PFSK-1 (cell line): ENCODE measurements at regions not wholly inside any gene's neighbourhood (a gene's known extent, or its start where the extent isn't known, plus 50 kb on each side); places are given as distances from the start of the nearest gene placed in this dataset.

Source experiments
- FOXP2 ChIP-seq: optimal IDR thresholded peaks from 2 replicates; pipeline ENCODE3; 2011; ENCODE audit warnings: borderline replicate concordance, control low read depth, inconsistent platforms; ENCODE audit not compliant: insufficient read depth; ENCODE audit errors: extremely low read length, extremely low read depth
- POLR2AphosphoS5 ChIP-seq: IDR thresholded peaks from 2 replicates; pipeline ENCODE4 v1.6.1; 2012; ENCODE audit warnings: low read depth, mild to moderate bottlenecking, control low read depth, low read length, moderate library complexity
- REST ChIP-seq, 2 experiments: IDR thresholded peaks; 2 replicates each; pipeline versions ENCODE4 v1.6.1 to v1.8.0; 2011 to 2012; ENCODE audit warnings: low read depth in 2 of 2, low read length in 2 of 2, control low read depth in 1 of 2, inconsistent platforms in 1 of 2, mild to moderate bottlenecking in 1 of 2, moderate library complexity in 1 of 2; ENCODE audit not compliant: insufficient read depth in 1 of 2
- SIN3A ChIP-seq: IDR thresholded peaks from 2 replicates; pipeline ENCODE4 v1.6.1; 2012; ENCODE audit warnings: mild to moderate bottlenecking, low read length, moderate library complexity, borderline replicate concordance; ENCODE audit not compliant: insufficient read depth
- TAF1 ChIP-seq: IDR thresholded peaks from 2 replicates; pipeline ENCODE4 v1.6.1; 2012; ENCODE audit warnings: low read length, control low read depth, borderline replicate concordance; ENCODE audit not compliant: insufficient read depth

- TF ChIP-seq POLR2AphosphoS5 (peak; percentile 52), FOXP2 (no peak), REST (IDR thresholded peaks at IDR 0.05; ENCODE audit: insufficient read depth in 1 of 2, low read depth in 2 of 2, low read length in 2 of 2) (no peak)
These were observed 96.1 kb upstream of the CHD2 start for GRCh38 chr15:92803852-92804609.

GRCh38 chr15:92805080-92805690, 94.9 kb upstream of the CHD2 start:
- TF ChIP-seq REST (IDR thresholded peaks at IDR 0.05; ENCODE audit: insufficient read depth in 1 of 2, low read depth in 2 of 2, low read length in 2 of 2), result no peak
- no peak for TF ChIP-seq POLR2AphosphoS5
- no peak for TF ChIP-seq TAF1

- TF ChIP-seq SIN3A (no peak), FOXP2 (no peak), REST (IDR thresholded peaks at IDR 0.05; ENCODE audit: insufficient read depth in 1 of 2, low read depth in 2 of 2, low read length in 2 of 2) (no peak), TAF1 (no peak), POLR2AphosphoS5 (no peak)
These were observed 93.4 kb upstream of the CHD2 start for GRCh38 chr15:92806763-92807162.

- no peak for TF ChIP-seq POLR2AphosphoS5
- no peak for TF ChIP-seq REST (IDR thresholded peaks at IDR 0.05; ENCODE audit: insufficient read depth in 1 of 2, low read depth in 2 of 2, low read length in 2 of 2)
- no peak for TF ChIP-seq SIN3A
- TF ChIP-seq TAF1, result no peak
- TF ChIP-seq FOXP2, result no peak
These were observed 92.1 kb upstream of the CHD2 start for GRCh38 chr15:92807971-92808571.

GRCh38 chr15:92808598-92809063, 91.5 kb upstream of the CHD2 start:
- TF ChIP-seq TAF1 (no peak), REST (IDR thresholded peaks at IDR 0.05; ENCODE audit: insufficient read depth in 1 of 2, low read depth in 2 of 2, low read length in 2 of 2) (no peak; a peak in 1 of 4 replicates), FOXP2 (no peak), POLR2AphosphoS5 (no peak), SIN3A (no peak)
